ENCODE measurements at regions not wholly inside any gene's neighbourhood (a gene's known extent, or its start where the extent isn't known, plus 50 kb on each side); places are given as distances from the start of the nearest gene placed in this dataset.

GRCh38 chr11:27254744-27255446, 108.1 kb downstream of the CCDC34 start:
- no peak for TF ChIP-seq CTCF (IDR thresholded peaks at IDR 0.05; ENCODE audit: borderline replicate concordance, insufficient read depth, low read depth, low read length)
- no peak overlapping the region for H3K4me3 ChIP-seq (ENCODE audit: low read depth, low read length)

- TF ChIP-seq CTCF (IDR thresholded peaks at IDR 0.05; ENCODE audit: borderline replicate concordance, insufficient read depth, low read depth, low read length): no peak
Measured at GRCh38 chr11:27253224-27253623, 109.8 kb downstream of the CCDC34 start.

GRCh38 chr11:27250867-27251665, 111.9 kb downstream of the CCDC34 start:
- H3K4me3 ChIP-seq (ENCODE audit: low read depth, low read length): no peak overlapping the region
- TF ChIP-seq CTCF (IDR thresholded peaks at IDR 0.05; ENCODE audit: borderline replicate concordance, insufficient read depth, low read depth, low read length): no peak

More at GRCh38 chr11:27253224-27253623, 109.8 kb downstream of the CCDC34 start:
- no peak overlapping the region for H3K4me3 ChIP-seq (ENCODE audit: low read depth, low read length)

GRCh38 chr11:27248576-27249509, 114.2 kb downstream of the CCDC34 start:
- H3K4me3 ChIP-seq (ENCODE audit: low read depth, low read length): no peak overlapping the region
- no peak for TF ChIP-seq CTCF (IDR thresholded peaks at IDR 0.05; ENCODE audit: borderline replicate concordance, insufficient read depth, low read depth, low read length)

GRCh38 chr11:27247660-27248059, 115.4 kb downstream of the CCDC34 start:
- no peak overlapping the region for H3K4me3 ChIP-seq (ENCODE audit: low read depth, low read length)
- TF ChIP-seq CTCF (IDR thresholded peaks at IDR 0.05; ENCODE audit: borderline replicate concordance, insufficient read depth, low read depth, low read length): no peak

GRCh38 chr11:27246925-27247324, 116.1 kb downstream of the CCDC34 start:
- TF ChIP-seq CTCF (IDR thresholded peaks at IDR 0.05; ENCODE audit: borderline replicate concordance, insufficient read depth, low read depth, low read length): no peak
- no peak overlapping the region for H3K4me3 ChIP-seq (ENCODE audit: low read depth, low read length)

Data from GM12875 (cell line).